ENCODE measurements at regions not wholly inside any gene's neighbourhood (a gene's known extent, or its start where the extent isn't known, plus 50 kb on each side); places are given as distances from the start of the nearest gene placed in this dataset.

DNA sequence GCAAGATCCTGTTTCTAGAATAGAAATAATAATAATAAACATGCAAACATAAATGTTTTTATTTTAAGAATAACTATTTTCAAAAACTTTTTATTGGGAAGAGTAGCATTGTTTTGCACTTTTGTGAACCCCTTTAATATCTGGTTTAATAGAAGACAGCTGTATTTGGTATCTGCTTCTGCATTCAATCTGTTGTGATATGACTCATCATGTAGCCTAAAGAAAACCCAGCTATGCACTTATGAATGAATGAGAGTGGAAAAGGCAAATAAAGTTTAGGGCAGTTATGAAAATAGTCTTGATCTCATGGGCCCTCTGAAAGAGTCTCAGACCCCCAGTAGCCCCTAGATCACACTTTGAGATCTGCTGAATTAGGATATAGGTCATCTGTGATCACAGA, 100.4 kb upstream of the PPP2R3A start:
- TF ChIP-seq, protein P1, sequence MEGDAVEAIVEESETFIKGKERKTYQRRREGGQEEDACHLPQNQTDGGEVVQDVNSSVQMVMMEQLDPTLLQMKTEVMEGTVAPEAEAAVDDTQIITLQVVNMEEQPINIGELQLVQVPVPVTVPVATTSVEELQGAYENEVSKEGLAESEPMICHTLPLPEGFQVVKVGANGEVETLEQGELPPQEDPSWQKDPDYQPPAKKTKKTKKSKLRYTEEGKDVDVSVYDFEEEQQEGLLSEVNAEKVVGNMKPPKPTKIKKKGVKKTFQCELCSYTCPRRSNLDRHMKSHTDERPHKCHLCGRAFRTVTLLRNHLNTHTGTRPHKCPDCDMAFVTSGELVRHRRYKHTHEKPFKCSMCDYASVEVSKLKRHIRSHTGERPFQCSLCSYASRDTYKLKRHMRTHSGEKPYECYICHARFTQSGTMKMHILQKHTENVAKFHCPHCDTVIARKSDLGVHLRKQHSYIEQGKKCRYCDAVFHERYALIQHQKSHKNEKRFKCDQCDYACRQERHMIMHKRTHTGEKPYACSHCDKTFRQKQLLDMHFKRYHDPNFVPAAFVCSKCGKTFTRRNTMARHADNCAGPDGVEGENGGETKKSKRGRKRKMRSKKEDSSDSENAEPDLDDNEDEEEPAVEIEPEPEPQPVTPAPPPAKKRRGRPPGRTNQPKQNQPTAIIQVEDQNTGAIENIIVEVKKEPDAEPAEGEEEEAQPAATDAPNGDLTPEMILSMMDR (IDR thresholded peaks at IDR 0.05; ENCODE audit: insufficient read depth, low read length, poor library complexity, severe bottlenecking) = no peak
- Histone ChIP-seq H3K27me3 (replicated peaks; ENCODE audit: control insufficient read depth, insufficient read depth, low read length) (no peaks in the 10 kb centered on the region), H3K4me3 (replicated peaks; ENCODE audit: low read depth, low read length) (no peak overlapping the region), H3K36me3 (ENCODE audit: control insufficient read depth, insufficient read depth, low read length) (no peaks in the 10 kb centered on the region)
- no peak for DNase-seq (ENCODE audit: extremely low read depth, insufficient read length)

DNA sequence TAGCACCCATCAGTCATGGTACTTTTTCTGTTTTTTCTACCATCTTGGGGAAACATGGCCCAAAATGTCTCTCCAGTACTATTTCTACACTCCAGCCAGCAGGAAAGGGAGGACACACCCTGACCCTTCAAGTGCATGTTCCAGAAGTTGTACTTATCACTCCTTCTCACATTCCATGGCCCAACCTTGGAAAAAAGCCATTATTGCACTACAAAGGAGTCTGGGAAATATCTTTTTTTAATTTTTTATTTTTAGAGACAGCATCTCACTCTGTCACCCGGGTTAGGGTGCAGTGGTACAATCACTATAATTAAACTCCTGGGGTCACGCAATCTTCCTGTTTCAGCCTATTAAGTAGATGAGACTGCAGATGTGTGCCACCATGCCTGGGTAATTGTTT, 100.0 kb upstream of the PPP2R3A start:
- no peaks in the 10 kb centered on the region for H3K36me3 ChIP-seq (ENCODE audit: control insufficient read depth, insufficient read depth, low read length)
- H3K27me3 ChIP-seq (replicated peaks; ENCODE audit: control insufficient read depth, insufficient read depth, low read length) = no peaks in the 10 kb centered on the region
- TF ChIP-seq, protein P1 (IDR thresholded peaks at IDR 0.05; ENCODE audit: insufficient read depth, low read length, poor library complexity, severe bottlenecking) = no peak
- no peak overlapping the region for H3K4me3 ChIP-seq (replicated peaks; ENCODE audit: low read depth, low read length)
- no peak for DNase-seq (ENCODE audit: extremely low read depth, insufficient read length)

DNA sequence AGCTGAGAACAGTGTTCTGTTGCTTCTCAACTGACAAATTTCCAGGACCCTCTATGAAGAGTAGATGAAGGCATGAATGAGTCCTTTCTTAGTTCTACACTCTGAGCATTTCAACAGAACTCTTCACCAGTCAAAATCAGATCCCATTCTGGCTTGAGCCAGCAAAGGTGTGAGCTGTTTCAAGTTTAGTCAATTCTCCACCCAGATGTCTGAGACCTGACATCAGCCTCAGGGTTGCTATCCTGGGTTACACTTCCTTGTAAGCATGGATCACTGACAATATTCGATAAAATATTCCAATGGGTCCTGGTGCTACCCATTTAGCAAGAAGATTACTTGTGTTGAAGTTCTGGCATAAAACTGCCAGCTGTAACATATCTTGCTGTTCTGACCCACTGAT, 97.6 kb upstream of the PPP2R3A start:
- Histone ChIP-seq H3K4me3 (replicated peaks; ENCODE audit: low read depth, low read length) (no peak overlapping the region), H3K36me3 (ENCODE audit: control insufficient read depth, insufficient read depth, low read length) (no peaks in the 10 kb centered on the region), H3K27me3 (replicated peaks; ENCODE audit: control insufficient read depth, insufficient read depth, low read length) (no peaks in the 10 kb centered on the region)
- TF ChIP-seq, protein P1 (IDR thresholded peaks at IDR 0.05; ENCODE audit: insufficient read depth, low read length, poor library complexity, severe bottlenecking) = no peak
- DNase-seq (ENCODE audit: extremely low read depth, insufficient read length) = no peak

- Histone ChIP-seq H3K4me3 (replicated peaks; ENCODE audit: low read depth, low read length) (no peak overlapping the region), H3K27me3 (replicated peaks; ENCODE audit: control insufficient read depth, insufficient read depth, low read length) (no peaks in the 10 kb centered on the region), H3K36me3 (ENCODE audit: control insufficient read depth, insufficient read depth, low read length) (no peaks in the 10 kb centered on the region)
- TF ChIP-seq, protein P1 (IDR thresholded peaks at IDR 0.05; ENCODE audit: insufficient read depth, low read length, poor library complexity, severe bottlenecking) = no peak
- DNase-seq (ENCODE audit: extremely low read depth, insufficient read length) = no peak
Observed at GRCh38 chr3:135868801-135869200, 96.7 kb upstream of the PPP2R3A start.

GRCh38 chr3:135869439-135870105, 96.0 kb upstream of the PPP2R3A start:
- TF ChIP-seq, protein P1 (IDR thresholded peaks at IDR 0.05; ENCODE audit: insufficient read depth, low read length, poor library complexity, severe bottlenecking) = no peak
- Histone ChIP-seq H3K4me3 (replicated peaks; ENCODE audit: low read depth, low read length) (no peak overlapping the region), H3K27me3 (replicated peaks; ENCODE audit: control insufficient read depth, insufficient read depth, low read length) (no peaks in the 10 kb centered on the region), H3K36me3 (ENCODE audit: control insufficient read depth, insufficient read depth, low read length) (no peaks in the 10 kb centered on the region)
- no peak for DNase-seq (ENCODE audit: extremely low read depth, insufficient read length)

DNA sequence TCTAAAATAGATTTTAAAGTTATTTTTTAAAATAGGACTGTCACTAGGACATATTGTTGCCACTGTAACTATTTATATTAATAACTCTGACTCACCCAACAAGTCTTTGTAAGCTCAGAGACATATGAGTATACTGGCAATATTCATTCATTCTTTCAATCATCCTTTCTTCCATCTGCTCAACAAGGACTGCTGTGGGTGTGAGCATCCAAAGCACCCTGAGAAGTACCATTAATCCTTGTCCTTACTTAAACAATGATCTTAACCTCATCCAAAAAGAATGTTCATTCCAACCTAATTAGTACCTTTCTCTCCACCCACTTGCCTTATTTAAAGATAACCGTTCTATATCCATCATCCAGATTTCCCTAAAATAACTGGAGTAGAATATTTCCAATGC, 94.2 kb upstream of the PPP2R3A start:
- Histone ChIP-seq H3K4me3 (replicated peaks; ENCODE audit: low read depth, low read length) (no peak overlapping the region), H3K36me3 (ENCODE audit: control insufficient read depth, insufficient read depth, low read length) (no peaks in the 10 kb centered on the region), H3K27me3 (replicated peaks; ENCODE audit: control insufficient read depth, insufficient read depth, low read length) (no peaks in the 10 kb centered on the region)
- DNase-seq (ENCODE audit: extremely low read depth, insufficient read length) = no peak
- TF ChIP-seq, protein P1 (IDR thresholded peaks at IDR 0.05; ENCODE audit: insufficient read depth, low read length, poor library complexity, severe bottlenecking) = no peak

Data from GM06990 (cell line).